Tibial nerve (tissue), 4 donors: ENCODE measurements at regions not wholly inside any gene's neighbourhood (a gene's known extent, or its start where the extent isn't known, plus 50 kb on each side); places are given as distances from the start of the nearest gene placed in this dataset.

Experiments
- DNase-seq, 2 donors: peaks; one replicate each; pipeline ENCODE4 v3.0.0-alpha.2; 2019; ENCODE audit warnings: low spot score in 2 of 2
- H3K27ac ChIP-seq, 4 donors: fragments of 200-600 bp; sonication (generic) in 3 of 4; one replicate each; pipeline ENCODE4 v1.5.1; 2017 to 2019; ENCODE audit warnings: mild to moderate bottlenecking in 1 of 4
- H3K27me3 ChIP-seq, 2 donors: fragments of 200-600 bp; sonication (generic) in 1 of 2; one replicate each; pipeline versions ENCODE4 v1.5.1 to v1.6.0; 2017 to 2019
- H3K36me3 ChIP-seq, 3 donors: fragments of 200-600 bp; sonication (generic); one replicate each; pipeline ENCODE4 v1.5.1; 2018 to 2019
- H3K4me1 ChIP-seq, 4 donors: fragments of 200-600 bp; sonication (generic) in 3 of 4; one replicate each; pipeline ENCODE4 v1.5.1; 2017 to 2019
- H3K4me3 ChIP-seq, 4 donors: fragments of 200-600 bp; sonication (generic) in 3 of 4; one replicate each; pipeline ENCODE4 v1.5.1; 2017 to 2019; ENCODE audit warnings: mild to moderate bottlenecking in 1 of 4, moderate library complexity in 1 of 4
- H3K9me3 ChIP-seq, 4 donors: fragments of 200-600 bp; sonication (generic) in 3 of 4; one replicate each; pipeline ENCODE4 v1.5.1; 2017 to 2019
- CTCF ChIP-seq, 5 experiments: fragments of 200-600 bp in 3 of 5; fragments of 450-650 bp in 2 of 5; sonication (generic) in 3 of 5; IDR thresholded peaks; one replicate each; pipeline ENCODE4 v1.5.1; 2016 to 2019; ENCODE audit warnings: antibody characterized with exemption in 5 of 5, mild to moderate bottlenecking in 3 of 5, moderate library complexity in 2 of 5
- EP300 ChIP-seq, 2 donors: sonication (generic); formaldehyde crosslinking; IDR thresholded peaks; one replicate each; pipeline ENCODE4 v1.6.1; 2017; ENCODE audit warnings: antibody characterized with exemption in 2 of 2, mild to moderate bottlenecking in 1 of 2
- POLR2A ChIP-seq, 2 donors: fragments of 450-650 bp; IDR thresholded peaks; one replicate each; pipeline ENCODE4 v1.6.1; 2017; ENCODE audit warnings: antibody characterized with exemption in 2 of 2, mild to moderate bottlenecking in 2 of 2, moderate library complexity in 2 of 2
- WGBS, 2 donors: methylation state at CpG; one replicate each; pipeline ENCODE4 v1.1.5; 2018; 5-methylcytosine and 5-hydroxymethylcytosine counted together

- WGBS, 2 donors: 18 to 21% methylated on average over 23 of the region's 23 CpGs
- H3K4me3 ChIP-seq: peak overlapping the region; percentile 38 to 95 (median 79)
- peaks cover 0 to 9% (median 0%) of the 10 kb centered on the region in 3 donors for H3K36me3 ChIP-seq
- H3K27ac ChIP-seq: peak overlapping the region; percentile 73 to 99 (median 94)
- TF ChIP-seq POLR2A (IDR thresholded peaks at IDR 0.05): peak; percentile 29 to 54
- TF ChIP-seq EP300 (IDR thresholded peaks at IDR 0.05): peak in 1 of 2 donors; percentile 61
- TF ChIP-seq CTCF (IDR thresholded peaks at IDR 0.05): no peak
- DNase-seq: peak in 1 of 2 donors; percentile 26
- H3K27me3 ChIP-seq: no peaks in the 10 kb centered on the region
- peaks cover 0 to 61% (median 42%) of the 10 kb centered on the region in 4 donors for H3K4me1 ChIP-seq
- H3K9me3 ChIP-seq: no peaks in the 10 kb centered on the region
Observed at GRCh38 chr22:46076651-46077339, 73.5 kb upstream of the PPARA start.

GRCh38 chr22:46077669-46078099 lies 72.6 kb upstream of the PPARA start:
- H3K27ac ChIP-seq: peak overlapping the region; percentile 73 to 99 (median 94)
- peaks cover 0 to 70% (median 44%) of the 10 kb centered on the region in 4 donors for H3K4me1 ChIP-seq
- peaks cover 0 to 9% (median 0%) of the 10 kb centered on the region in 3 donors for H3K36me3 ChIP-seq
- 8 to 16% methylated on average over 12 of the region's 12 CpGs for WGBS, 2 donors
- peak overlapping the region; percentile 38 to 95 (median 79) for H3K4me3 ChIP-seq
- H3K9me3 ChIP-seq: no peaks in the 10 kb centered on the region
- TF ChIP-seq POLR2A (IDR thresholded peaks at IDR 0.05): no peak
- TF ChIP-seq CTCF (IDR thresholded peaks at IDR 0.05): no peak
- no peak for TF ChIP-seq EP300 (IDR thresholded peaks at IDR 0.05)
- peak in 1 of 2 donors; percentile 10 for DNase-seq
- no peaks in the 10 kb centered on the region for H3K27me3 ChIP-seq

- Histone ChIP-seq H3K9me3 (no peaks in the 10 kb centered on the region), H3K36me3 (peaks cover 0 to 9% (median 0%) of the 10 kb centered on the region in 3 donors), H3K27ac (peak overlapping the region; percentile 73 to 99 (median 94)), H3K4me1 (peaks cover 0 to 78% (median 52%) of the 10 kb centered on the region in 4 donors), H3K27me3 (no peaks in the 10 kb centered on the region), H3K4me3 (peak overlapping the region; percentile 38 to 95 (median 79))
- peak in 1 of 2 donors; percentile 48 for TF ChIP-seq EP300 (IDR thresholded peaks at IDR 0.05)
- TF ChIP-seq CTCF (IDR thresholded peaks at IDR 0.05): no peak
- peak in 1 of 2 donors; percentile 22 for TF ChIP-seq POLR2A (IDR thresholded peaks at IDR 0.05)
- peak in 1 of 2 donors; percentile 50 for DNase-seq
- 8 to 18% methylated on average over 28 to 37 of the region's 40 CpGs for WGBS, 2 donors
Observed at GRCh38 chr22:46078241-46079092, 71.9 kb upstream of the PPARA start.

- Histone ChIP-seq H3K36me3 (peaks cover 0 to 7% (median 0%) of the 10 kb centered on the region in 3 donors), H3K27me3 (no peaks in the 10 kb centered on the region), H3K9me3 (no peaks in the 10 kb centered on the region), H3K4me3 (peak overlapping the region; percentile 38 to 95 (median 79)), H3K4me1 (peaks cover 4 to 85% (median 59%) of the 10 kb centered on the region in 4 donors), H3K27ac (peak overlapping the region; percentile 73 to 99 (median 94))
- DNase-seq: peak in 1 of 2 donors; percentile 13
- no peak for TF ChIP-seq CTCF (IDR thresholded peaks at IDR 0.05)
- WGBS, 2 donors: 18 to 42% methylated on average over 13 to 21 of the region's 21 CpGs
Observed at GRCh38 chr22:46079093-46079860, 71.0 kb upstream of the PPARA start.
